Left lobe of liver (tissue), 2 donors: ENCODE measurements at regions not wholly inside any gene's neighbourhood (a gene's known extent, or its start where the extent isn't known, plus 50 kb on each side); places are given as distances from the start of the nearest gene placed in this dataset.

ENCODE experiments used
- ATAC-seq: fragments of 200-7000 bp; cut with Tn5 transposase; one replicate; pipeline ENCODE4 v1.9.1; 2020; ENCODE audit warnings: mild to moderate bottlenecking, moderate library complexity
- DNase-seq: peaks from one replicate; pipeline ENCODE4 v3.0.0-alpha.2; 2020; ENCODE audit warnings: low spot score
- donor health status: DM: no; HTN: no; CAD: no; lungs with moderate emphysema.
- donor health status: DM: no; HTN: yes; CAD: no.

DNA sequence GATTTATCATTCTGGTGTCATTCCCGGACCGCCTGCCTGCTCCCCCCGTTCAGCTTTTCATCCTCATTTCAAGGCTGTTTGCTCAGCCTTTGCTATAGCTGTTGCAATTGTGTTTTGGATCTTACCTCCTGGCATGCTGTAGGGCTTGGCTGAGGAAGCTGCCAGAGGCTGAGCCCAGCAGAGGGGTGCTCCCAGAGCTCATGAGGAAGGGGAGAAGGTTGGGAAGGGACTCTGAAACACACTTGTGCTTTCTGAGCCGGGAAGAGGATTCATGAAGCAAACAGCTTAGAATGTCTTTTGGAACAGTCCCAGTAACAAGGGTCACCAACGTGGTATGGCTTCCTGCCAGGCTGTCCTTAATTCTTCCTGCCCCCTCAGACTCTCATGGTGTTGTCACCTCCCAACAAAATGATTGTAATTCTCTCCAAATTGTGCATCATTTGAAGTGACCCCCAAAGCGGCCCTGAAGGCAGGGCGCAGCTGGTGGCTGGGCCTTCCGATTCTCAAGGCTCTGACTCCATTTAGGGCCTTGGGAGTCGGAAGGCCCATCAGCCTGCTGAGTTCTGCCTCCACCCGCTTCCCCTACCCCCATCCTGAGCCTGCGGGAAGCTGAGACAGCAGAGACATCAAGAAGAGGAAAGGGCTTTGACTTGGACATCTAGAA, 111.9 kb upstream of the ARHGAP5 start:
- DNase-seq (no peak), ATAC-seq (peak; percentile 56)

DNA sequence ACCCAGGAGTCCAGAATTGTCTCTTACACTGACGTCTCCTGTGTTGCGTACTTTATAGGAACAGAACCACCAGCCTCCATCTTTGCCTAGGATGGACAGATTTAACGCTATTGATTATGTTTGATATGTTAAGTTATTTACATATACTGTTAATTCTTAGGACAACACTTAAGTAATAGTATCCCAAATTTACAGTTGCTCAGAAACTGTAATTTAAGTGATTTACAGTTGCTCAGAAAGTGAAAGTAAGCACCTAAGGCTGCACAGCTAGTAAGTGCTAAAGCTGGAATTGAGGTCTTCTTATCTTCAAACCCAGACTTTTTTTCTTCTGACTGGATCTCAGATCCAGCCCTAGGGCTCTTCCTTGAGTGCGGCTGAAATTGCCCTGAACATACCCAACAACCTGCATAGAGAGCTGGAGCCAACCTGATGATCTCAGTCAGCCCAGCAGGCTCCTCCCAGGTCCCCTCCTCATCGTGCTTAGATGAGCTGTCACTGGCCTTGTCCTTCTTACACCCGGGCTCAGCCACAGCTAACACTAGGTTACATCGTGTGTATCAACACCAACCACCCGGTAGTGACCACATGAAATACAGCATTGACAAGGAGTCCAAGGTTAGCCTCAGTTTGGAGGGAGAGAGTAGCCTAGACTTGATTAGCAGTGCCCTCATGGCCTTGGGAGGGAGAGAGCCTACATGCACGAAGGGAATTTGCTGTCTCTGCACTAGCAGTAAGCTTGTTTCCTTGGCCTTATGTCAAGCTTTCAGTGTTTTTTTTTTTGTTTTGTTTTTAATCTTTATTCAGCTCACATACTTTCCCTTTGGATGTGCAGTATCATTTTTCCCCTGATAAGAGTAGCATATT, 111.1 kb upstream of the ARHGAP5 start:
- DNase-seq (no peak), ATAC-seq (peak; percentile 60)

DNA sequence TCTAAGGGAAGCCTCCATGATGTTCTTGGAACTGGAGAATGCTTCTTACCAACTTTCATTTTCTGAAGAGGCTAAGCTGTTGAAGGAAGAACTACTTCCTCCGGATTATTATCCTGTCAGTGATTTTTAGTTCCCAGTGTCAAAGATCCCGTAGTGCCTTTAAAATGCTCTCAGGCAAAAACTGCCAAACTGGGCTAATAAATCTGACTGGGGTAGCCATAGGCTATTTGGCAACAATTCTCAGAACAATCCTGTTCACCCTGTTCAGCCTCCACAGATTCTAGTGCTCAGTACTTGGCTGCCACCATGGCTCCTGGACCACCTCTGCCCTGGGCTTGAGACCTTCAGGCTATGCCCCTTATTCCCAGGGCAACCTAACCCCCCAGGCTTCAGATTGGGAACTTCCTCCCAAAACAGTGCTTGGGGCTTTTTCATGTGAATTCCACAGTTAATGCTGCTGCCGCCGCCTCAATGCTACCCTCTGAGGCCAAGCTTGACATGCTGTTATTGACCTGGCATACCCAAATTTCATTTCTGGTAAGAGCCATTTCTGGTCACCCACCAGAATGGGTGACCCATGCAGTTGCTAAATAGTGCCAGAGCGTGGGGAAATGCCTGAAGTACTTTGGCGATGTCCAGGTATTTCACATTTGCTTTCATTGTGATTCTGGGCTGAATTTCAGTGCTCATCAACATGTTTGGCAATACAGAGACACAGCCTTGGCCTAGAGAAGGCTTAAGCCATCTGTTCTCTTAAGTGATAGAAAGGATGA, 110.0 kb upstream of the ARHGAP5 start:
- ATAC-seq (peak; percentile 75), DNase-seq (no peak)

DNA sequence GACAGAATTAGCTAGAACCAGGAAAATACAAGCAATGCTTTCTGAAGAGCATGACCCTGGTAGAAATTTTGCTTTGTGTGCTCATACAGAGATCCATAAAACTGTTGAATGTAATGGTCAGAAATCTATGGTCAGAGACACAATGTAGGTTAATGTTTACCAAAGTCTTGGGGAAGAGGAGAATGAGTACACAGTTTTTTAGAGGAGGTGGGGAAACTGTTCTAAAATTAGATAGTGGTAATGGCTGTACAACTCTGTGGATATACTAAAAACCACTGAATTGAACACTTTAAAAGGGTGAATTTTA, 109.5 kb upstream of the ARHGAP5 start:
- DNase-seq (no peak), ATAC-seq (peak; percentile 56)

DNA sequence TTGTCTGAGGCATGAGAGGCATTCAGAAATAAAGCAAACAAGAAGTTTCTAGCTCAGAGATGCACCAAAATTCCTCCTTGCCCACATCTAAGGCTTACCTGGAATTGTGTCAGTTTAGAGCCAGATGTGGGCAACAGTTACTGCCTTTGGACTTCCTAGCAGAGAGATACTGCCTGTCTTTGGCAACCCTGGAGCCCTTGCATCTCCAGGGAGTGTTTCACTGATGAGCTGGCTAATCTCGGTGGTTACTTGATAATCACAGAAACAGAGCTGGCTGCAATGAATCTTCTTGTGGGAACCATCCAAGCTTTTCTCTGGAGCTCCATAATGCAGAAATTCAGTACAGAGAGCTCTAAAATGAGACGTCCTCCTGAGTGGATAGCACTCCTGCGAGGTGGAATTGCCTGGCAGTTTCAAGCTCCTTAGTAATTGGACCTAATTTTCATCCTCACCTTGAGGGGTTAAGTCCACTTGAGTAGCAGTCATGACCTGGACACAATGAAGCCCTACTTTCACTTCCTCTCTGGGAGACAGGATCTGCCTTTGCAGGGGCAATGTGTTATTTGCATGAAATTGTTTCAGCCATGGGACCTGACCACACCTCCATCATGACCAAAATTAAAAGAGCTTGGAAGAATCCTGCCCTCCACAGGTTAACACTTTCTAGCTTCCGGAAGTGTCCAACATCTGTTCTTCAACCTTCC, 108.8 kb upstream of the ARHGAP5 start:
- DNase-seq: no peak

DNA sequence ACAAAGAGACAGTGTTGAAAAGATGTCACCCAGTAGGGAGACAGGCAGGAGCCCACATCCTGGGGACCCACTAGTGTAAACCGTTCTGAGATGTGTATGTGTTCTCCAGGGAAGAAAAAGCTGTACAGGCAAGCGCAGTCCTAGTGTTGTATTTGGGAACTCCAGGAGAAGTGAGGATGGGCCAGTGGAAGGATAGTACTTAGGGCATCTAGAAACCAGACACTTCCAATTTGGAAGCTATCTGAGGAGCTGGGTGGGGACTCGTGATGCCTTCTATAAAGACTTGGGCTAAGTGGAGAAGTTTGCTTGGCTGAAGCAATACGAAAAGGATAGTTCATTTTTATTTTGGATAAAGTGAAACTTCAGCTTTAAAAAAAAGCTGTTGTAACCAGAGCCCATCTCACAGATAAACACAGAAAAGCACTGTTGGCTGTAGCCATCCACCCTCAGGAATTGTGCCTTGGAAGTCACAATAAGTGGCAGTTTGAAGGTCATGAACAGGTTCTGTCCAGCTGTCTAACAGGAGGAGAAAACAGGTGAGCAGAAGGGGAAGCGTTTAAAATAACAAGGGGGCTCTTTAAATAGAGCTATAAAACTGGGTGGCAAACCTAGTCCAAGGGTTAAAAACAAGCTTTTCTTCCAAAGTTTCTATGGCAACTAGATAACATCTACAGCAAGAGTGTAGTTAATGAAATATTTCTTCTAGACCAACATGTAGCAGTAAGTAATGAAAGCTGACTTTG, 108.0 kb upstream of the ARHGAP5 start:
- ATAC-seq: no peak
- no peak for DNase-seq

More for the DNA sequence above, 108.8 kb upstream of the ARHGAP5 start:
- ATAC-seq: no peak

DNA sequence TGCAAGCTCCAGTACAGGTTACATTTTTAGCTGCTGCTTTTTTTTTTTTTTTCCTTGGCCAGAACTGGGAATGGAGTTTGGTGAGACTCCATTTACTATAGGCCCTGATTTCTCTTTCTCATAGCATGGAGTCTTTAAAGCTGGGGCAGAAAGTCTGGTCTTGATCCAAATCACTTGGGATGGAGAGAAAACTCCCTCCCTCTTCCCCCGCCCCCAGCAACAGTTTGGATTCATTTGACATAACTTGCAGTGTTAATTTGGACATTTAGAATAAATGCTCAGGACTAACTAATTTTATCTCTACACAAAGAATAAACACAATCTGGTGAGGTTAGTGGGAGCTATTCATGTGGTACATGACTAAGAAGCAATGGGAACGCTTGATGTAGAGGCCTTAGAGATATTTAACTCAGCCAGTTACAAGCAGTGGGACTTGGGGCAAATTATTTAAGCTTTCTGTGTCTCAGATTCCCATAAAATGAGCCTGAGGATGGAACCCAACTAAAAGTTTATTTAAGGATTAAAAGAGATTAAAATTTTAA, 107.3 kb upstream of the ARHGAP5 start:
- no peak for DNase-seq
- ATAC-seq: no peak

DNA sequence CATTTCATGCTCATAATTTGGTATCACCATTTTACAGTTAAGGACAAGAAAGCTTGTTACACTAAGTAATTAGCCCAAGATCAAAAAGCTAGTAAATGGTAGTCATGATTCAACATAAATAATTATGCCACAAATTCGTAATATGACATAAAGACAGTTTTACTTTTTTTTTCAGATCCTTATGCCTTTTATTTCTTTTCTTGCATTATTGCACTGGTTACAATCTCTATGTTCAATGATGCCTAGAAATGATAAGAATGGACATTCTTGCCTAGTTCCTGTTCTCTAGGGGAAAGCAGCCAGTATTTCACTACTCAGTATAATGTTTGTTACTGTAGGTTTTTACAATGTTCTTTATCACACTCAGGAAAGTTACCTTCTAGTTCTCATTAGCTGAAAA, 106.4 kb upstream of the ARHGAP5 start:
- ATAC-seq (no peak), DNase-seq (no peak)

DNA sequence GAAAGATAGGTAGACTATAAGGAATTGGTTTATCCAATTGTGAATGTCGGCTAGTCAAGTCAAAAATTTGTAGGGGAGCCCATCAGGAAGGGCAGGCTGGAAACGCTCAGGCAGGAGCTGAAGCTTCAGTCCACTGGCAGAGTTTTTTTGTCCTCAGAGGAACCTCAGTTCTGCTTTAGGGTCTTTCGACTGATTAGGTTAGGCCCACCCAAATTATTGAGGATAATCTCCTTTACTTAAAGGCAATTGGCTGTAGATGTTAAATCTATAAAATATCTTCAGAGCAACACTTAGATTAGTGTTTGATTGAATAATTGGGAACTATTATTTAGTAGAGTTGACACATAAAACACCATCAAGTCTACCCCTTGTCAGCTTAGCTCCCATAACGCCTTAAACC, 105.5 kb upstream of the ARHGAP5 start:
- no peak for ATAC-seq

DNA sequence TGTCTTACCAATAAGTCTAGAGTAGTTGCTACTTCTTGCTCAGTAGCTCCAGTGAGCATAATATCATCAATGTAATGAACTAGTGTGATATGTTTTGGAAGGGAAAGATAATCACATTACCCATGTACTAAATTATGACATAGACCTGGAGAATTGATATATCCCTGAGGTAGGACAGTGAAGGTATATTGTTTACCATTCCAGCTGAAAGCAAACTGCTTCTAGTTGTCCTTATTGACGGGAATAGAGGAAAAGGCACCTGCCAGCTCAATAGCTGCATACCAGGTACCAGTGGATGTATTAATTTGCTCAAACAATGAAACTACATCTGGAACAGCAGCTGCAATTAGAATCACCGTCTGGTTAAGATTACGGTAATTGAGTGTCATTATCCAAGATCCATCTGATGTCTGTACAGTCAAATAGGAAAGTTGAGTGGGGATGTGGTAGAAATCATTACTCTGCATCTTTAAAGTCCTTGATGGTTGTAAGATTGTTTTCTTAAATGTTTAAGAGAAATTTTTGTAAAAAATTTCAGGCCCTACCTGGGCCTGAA, 100.0 kb upstream of the ARHGAP5 start:
- DNase-seq: no peak
- no peak for ATAC-seq

More for the DNA sequence above, 105.5 kb upstream of the ARHGAP5 start:
- no peak for DNase-seq

DNA sequence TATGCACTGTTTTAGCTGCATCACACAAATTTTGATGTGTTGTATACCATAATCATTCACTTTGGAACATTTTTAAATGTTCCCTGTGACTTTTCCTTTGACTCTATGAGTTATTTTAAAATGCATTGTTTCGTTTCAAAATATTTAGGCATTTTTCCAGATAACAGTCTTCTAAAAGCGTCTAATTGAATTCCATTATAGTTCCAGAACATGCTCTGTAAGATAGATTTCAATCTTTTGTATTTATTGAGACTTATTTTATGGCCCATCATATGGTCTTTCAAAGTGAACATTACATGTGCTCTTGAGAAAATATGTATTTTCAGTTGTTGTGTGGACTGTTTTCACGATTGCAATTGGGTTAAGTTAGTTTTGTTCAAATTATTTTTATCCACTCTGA, 98.7 kb upstream of the ARHGAP5 start:
- ATAC-seq (no peak), DNase-seq (no peak)

DNA sequence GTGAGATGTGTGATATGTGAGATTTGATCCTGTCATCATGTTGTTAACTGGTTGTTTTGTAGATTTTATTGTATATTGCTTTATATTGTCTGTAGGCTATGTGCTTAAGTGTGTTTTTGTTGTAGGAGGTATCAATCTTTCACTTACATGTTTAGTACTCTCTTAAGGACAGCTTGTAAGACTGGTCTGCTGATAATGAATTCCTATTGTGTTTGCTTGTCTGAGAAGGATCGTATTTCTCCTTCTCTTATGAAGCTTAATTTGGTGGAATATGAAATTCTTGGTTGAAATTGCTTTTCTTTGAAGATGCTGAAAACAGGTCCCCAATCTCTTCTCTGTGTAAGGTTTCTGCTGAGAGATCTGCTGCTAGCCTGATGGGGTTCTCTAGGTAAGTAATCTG, 94.5 kb upstream of the ARHGAP5 start:
- ATAC-seq (no peak), DNase-seq (no peak)

DNA sequence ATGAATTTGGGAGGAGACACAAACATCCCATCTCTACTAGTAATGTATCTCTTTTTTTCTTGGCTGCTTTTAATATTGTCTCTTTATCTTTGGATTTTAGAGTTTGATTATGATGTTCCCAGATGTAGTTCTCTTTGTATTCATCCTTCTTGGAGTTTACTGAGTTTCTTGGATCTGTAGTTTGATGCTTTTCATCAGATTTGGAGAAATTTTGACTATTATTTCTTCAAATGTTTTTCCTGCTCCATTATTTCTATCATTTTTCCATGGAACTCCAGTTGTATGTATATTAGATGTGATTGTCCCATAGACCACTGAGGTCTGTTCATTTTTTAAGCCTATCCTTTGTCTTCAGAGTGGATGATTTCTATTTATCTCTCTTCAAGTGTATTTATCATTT, 90.7 kb upstream of the ARHGAP5 start:
- ATAC-seq (no peak), DNase-seq (no peak)

DNA sequence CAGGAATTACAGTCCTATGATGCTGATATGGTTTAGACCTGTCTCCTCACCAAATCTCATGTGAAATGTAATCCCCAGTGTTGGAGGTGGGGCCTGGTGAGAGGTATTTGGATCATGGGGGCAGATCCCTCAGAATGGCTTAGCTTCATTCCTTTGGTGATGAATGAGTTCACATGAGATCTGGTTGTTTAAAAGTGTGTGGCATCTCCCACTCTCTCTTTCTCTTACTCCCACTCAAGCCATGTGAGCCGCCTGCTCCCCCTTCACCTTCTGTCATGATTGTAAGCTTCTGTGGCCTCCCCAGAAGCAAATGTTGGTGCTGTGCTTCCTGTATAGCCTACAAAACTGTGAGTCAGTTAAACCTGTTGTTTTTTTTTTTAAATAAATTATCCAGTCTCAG, 89.4 kb upstream of the ARHGAP5 start:
- DNase-seq: no peak
- no peak for ATAC-seq

DNA sequence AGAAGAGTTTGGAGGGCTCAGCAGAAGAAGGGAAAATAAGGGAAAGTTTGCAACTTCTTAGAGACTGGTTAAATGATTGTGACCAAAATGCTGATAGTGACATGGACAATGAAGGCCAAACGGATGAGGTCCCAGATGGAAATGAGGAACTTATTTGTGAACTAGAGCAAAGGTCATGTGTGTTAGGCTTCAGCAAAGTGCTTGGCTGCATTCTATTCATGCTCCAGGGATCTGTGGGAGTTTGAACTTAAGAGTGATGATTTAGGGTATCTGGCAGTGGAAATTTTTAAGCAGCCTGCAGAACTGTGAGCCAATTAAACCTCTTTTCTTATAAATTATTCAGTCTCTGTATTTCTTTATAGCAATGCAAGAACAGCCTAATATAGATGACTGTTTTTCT, 88.9 kb upstream of the ARHGAP5 start:
- ATAC-seq (peak; percentile 77), DNase-seq (no peak)

DNA sequence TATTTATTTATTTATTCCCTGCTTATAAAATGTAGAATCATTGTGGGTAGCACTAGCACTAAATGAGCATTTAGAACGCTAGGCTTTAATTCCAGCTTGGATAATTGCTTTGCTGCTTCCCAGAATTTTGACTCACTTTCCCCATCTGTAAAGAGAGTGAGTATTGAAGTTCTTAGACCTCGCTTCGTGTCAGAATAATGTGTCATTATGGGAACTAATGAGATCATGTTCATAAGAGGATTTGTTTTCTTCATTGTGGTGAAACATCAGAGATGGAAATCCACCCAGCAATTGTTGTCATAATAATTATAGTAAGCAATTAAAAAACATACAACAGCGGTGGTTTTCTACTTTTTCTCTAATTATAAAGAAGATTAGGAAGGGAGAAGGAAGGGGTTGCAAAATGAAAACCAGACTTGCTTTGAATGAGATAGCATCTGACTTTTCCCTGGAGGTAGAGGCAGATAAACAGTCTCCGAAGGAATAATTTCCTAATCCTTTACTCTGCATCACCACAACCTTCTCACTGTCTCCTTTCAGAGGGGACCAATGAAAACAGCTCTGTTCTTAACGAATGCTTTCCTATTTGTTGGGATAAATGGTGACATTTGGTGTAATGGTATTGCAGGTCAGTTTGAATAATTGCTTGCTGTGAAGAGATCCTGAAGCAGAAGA, 86.8 kb upstream of the ARHGAP5 start:
- no peak for DNase-seq
- no peak for ATAC-seq

DNA sequence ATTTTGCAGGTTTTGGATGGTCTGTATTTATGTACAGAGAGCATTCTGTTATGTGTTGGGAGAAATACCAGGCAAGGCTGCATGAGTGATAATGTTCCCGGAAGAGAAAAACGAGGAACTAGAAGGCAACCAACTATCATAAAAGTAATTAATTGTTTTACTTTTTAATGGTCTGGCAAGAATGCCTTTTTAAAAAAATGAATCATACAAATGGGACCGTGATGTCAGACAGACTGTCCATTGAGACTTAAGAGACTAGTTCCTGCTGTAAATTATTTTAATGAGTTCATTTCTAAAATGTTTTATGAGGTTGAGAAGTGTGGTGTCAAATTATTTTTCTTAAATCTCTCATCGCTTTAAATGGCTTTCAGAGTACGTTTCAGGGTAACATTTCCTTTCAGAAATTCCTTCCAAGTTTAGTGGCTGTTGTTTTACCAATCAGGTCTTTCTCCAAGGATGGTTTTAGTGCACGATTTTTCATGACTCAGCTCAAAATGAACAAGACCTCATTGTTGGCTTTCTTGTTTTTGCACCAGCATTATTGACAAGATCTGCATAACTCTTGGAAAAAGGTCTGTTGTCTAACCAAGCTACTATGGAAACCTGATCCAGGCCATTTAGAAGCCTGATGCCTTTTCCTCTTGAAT, 86.1 kb upstream of the ARHGAP5 start:
- ATAC-seq: no peak
- DNase-seq: no peak

DNA sequence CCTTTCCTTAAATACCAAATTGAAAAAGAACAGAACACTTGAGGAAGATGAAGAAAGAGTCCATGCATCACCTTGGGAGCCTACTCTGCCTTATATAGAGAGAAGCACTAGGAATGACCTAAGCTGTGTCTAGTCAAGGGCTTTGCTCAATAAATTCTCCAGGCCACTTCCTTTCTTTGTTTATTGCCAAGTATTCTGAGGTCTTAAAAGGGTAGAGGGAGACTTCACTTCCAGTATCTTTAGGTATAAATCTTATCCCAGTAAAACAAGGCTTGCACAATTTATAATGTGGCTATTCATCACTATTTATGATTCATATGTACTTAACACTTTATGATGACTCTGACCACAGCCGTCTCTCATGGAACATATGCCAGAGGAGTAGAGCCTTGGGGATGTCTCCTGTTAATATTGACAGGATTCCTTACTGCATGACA, 85.1 kb upstream of the ARHGAP5 start:
- no peak for DNase-seq
- ATAC-seq: no peak

DNA sequence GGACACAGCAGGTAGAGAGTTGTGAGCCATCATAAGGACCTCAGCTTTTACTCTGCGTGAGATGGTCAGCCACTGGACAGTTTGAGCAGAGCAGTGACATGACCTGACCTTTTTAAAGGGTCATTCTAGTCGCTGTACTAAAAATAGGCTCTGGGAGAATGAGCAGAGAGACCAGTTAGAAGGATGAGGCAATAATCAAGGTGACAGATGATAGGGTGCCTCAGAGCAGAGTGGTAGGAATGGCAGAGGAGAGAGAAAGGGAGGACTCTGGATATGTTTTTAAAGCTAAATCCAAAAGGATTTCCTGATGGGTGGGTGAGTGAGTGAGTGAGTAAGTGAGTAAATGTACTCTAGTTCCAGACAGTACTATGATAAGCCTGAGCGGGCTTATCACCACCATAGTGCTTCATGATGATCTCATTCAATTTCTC, 83.6 kb upstream of the ARHGAP5 start:
- no peak for DNase-seq
- peak; percentile 95 for ATAC-seq
